PFSK-1 (cell line): ENCODE measurements at regions not wholly inside any gene's neighbourhood (a gene's known extent, or its start where the extent isn't known, plus 50 kb on each side); places are given as distances from the start of the nearest gene placed in this dataset.

Experiments
- FOXP2 ChIP-seq: optimal IDR thresholded peaks from 2 replicates; pipeline ENCODE3; 2011; ENCODE audit warnings: borderline replicate concordance, control low read depth, inconsistent platforms; ENCODE audit not compliant: insufficient read depth; ENCODE audit errors: extremely low read length, extremely low read depth
- POLR2AphosphoS5 ChIP-seq: IDR thresholded peaks from 2 replicates; pipeline ENCODE4 v1.6.1; 2012; ENCODE audit warnings: low read depth, mild to moderate bottlenecking, control low read depth, low read length, moderate library complexity
- SIN3A ChIP-seq: IDR thresholded peaks from 2 replicates; pipeline ENCODE4 v1.6.1; 2012; ENCODE audit warnings: mild to moderate bottlenecking, low read length, moderate library complexity, borderline replicate concordance; ENCODE audit not compliant: insufficient read depth
- TAF1 ChIP-seq: IDR thresholded peaks from 2 replicates; pipeline ENCODE4 v1.6.1; 2012; ENCODE audit warnings: low read length, control low read depth, borderline replicate concordance; ENCODE audit not compliant: insufficient read depth
- TF ChIP-seq, protein P1 (sequence below), 2 experiments: IDR thresholded peaks; 2 replicates each; pipeline versions ENCODE4 v1.6.1 to v1.8.0; 2011 to 2012; ENCODE audit warnings: low read depth in 2 of 2, low read length in 2 of 2, control low read depth in 1 of 2, inconsistent platforms in 1 of 2, mild to moderate bottlenecking in 1 of 2, moderate library complexity in 1 of 2; ENCODE audit not compliant: insufficient read depth in 1 of 2

DNA sequence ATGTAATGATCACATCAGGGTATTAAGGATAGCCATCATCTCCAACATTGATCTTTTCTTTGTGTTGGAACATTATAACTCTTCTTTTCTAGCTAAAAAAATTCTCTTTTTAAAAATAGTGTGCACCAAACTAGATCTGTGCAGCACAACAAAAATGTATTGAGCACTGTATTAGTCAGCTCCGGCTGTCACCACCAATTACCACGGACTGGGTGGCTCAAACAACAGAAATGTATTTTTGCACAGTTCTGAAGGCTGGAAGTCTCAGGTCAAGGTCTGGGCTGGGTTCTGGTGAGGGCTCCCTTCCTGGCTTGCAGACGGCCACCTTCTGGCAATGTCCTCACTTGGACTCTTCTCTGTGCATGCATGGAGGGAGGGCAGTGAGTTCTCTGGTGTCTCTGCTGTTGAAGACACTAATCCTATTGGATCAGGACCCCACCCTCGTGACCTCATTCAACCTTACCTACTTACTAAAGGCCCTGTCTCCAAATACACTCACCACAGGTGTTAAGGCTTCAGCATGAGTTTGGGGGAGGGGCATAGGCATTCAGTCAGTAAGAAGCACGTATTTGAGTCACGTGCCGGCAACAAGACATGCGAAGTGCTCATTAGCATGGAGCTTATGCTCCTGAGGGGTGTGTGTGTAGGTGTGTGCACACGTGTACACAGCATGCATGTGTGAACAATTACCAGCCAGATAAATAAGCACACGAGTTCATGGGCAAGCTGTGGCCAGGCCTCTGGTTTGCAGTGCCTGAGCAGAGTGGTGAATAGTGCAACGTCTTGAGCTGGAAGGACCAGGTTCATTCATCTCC, 89.4 kb upstream of the SH3PXD2B start:
- TF ChIP-seq POLR2AphosphoS5 (no peak), FOXP2 (no peak), SIN3A (no peak), TAF1 (no peak)
- TF ChIP-seq, protein P1, sequence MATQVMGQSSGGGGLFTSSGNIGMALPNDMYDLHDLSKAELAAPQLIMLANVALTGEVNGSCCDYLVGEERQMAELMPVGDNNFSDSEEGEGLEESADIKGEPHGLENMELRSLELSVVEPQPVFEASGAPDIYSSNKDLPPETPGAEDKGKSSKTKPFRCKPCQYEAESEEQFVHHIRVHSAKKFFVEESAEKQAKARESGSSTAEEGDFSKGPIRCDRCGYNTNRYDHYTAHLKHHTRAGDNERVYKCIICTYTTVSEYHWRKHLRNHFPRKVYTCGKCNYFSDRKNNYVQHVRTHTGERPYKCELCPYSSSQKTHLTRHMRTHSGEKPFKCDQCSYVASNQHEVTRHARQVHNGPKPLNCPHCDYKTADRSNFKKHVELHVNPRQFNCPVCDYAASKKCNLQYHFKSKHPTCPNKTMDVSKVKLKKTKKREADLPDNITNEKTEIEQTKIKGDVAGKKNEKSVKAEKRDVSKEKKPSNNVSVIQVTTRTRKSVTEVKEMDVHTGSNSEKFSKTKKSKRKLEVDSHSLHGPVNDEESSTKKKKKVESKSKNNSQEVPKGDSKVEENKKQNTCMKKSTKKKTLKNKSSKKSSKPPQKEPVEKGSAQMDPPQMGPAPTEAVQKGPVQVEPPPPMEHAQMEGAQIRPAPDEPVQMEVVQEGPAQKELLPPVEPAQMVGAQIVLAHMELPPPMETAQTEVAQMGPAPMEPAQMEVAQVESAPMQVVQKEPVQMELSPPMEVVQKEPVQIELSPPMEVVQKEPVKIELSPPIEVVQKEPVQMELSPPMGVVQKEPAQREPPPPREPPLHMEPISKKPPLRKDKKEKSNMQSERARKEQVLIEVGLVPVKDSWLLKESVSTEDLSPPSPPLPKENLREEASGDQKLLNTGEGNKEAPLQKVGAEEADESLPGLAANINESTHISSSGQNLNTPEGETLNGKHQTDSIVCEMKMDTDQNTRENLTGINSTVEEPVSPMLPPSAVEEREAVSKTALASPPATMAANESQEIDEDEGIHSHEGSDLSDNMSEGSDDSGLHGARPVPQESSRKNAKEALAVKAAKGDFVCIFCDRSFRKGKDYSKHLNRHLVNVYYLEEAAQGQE (IDR thresholded peaks at IDR 0.05; ENCODE audit: insufficient read depth in 1 of 2, low read depth in 2 of 2, low read length in 2 of 2), result no peak

DNA sequence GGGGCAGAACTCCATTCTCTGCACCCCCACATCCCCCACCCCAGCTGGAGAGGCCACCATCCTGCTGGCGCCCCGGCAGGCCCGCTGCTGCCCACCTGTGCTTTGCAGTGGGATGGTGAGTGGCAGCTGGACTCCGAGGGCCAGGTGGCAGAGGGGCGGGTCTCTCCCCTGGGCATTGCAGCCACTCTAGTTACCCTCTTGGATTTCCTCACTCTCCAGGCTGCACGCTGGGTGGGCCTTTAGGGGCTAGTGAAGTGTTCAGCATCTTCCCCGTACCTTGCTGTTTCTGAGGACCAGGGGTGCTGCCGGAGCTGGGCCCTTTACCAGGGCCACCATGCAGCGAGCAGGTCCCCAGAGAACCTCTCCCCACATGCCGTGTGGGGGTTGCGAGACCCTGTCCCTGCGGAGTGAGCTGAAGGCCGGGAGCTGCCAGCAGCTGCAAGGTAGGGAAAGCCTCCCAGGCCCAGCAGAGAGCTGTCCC, 88.4 kb upstream of the SH3PXD2B start:
- TF ChIP-seq POLR2AphosphoS5, result no peak
- TF ChIP-seq TAF1, result no peak
- TF ChIP-seq, protein P1 (IDR thresholded peaks at IDR 0.05; ENCODE audit: insufficient read depth in 1 of 2, low read depth in 2 of 2, low read length in 2 of 2), result no peak
- no peak for TF ChIP-seq SIN3A
- no peak for TF ChIP-seq FOXP2

DNA sequence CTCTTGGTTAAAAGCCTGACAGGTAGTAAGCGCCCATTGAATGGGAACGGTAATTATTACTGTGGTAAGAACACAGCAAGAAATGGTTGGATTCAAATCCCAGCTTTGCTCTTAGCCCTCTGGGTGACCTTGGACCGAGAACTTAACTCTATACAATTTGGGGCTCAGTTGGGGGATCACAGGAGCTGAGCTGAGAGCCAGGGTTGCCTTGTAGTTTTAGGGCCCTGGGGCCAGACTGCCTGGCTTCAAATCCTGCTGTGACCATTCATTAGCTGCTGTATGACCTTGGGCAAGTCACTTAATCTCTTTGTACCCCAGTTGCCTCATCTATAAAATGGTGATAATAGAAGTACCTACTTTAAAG, 87.4 kb upstream of the SH3PXD2B start:
- TF ChIP-seq, protein P1 (IDR thresholded peaks at IDR 0.05; ENCODE audit: insufficient read depth in 1 of 2, low read depth in 2 of 2, low read length in 2 of 2), result no peak
- TF ChIP-seq POLR2AphosphoS5 (no peak), FOXP2 (no peak), TAF1 (no peak), SIN3A (no peak)

DNA sequence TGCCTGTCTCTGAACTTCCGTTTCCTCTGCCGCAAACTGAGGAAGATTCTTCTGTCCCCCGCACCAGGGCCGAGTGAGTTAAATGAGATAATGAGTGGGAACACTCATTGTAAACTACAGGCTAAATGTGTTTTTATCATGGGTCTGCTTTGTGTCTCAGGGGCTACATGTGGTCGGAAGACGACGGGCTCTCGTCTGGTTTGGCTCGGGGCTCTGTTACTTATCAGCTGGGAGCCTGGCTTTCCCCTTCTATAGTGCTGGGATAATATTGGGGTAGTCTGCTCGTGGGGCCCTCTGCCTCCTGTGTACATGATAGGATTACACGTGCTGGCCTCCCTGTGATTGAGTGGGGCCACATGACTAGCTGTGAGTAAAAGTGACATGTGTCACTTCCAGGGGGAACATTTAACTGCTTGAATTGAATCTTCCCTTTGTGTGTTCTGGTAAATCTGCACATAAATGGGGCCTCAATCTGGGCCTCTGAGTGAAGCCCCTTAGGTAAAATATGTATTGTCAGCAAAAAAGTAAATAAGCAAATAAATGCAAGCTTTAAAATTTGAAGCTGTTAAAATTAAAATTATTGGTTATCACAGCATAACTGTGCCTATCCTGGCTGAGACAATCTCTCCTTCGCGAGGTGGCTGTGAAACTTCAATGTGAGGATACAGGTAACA, 86.9 kb upstream of the SH3PXD2B start:
- TF ChIP-seq, protein P1 (IDR thresholded peaks at IDR 0.05; ENCODE audit: insufficient read depth in 1 of 2, low read depth in 2 of 2, low read length in 2 of 2), result no peak
- no peak for TF ChIP-seq SIN3A
- TF ChIP-seq FOXP2, result no peak
- TF ChIP-seq TAF1, result no peak
- TF ChIP-seq POLR2AphosphoS5, result no peak
